ENCODE measurements at regions not wholly inside any gene's neighbourhood (a gene's known extent, or its start where the extent isn't known, plus 50 kb on each side); places are given as distances from the start of the nearest gene placed in this dataset.
A peak's percentile ranks its signal among the peaks of the same experiment; 100 is the strongest.
"Not testable (repeated sequence)": the region's sequence is repeated elsewhere in the genome, so short reads cannot be mapped to it uniquely, and the experiment has no call there.

DNA sequence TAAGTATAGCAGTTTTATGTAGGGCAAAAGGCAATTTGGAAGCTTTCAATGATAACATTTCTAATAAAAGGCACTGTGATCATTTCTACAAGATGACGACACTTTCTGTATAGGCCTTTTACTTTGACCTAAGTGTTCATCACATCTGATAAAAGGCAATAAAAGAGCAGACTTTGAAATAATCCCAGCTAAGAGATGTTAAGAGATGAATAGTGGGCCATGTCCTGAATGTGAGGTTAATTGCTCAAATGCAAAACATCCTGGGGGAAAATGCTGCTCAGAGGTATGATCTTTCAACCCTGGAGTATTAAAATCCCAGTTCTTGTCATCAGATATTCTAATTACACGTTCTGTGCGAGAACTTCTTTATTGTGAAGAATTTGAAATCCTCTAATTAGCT is 677.6 kb downstream of the SOCS6 start:
- DNase-seq = no peak

GRCh38 chr18:70961939-70962338 is 673.1 kb downstream of the SOCS6 start:
- DNase-seq = no peak

DNA sequence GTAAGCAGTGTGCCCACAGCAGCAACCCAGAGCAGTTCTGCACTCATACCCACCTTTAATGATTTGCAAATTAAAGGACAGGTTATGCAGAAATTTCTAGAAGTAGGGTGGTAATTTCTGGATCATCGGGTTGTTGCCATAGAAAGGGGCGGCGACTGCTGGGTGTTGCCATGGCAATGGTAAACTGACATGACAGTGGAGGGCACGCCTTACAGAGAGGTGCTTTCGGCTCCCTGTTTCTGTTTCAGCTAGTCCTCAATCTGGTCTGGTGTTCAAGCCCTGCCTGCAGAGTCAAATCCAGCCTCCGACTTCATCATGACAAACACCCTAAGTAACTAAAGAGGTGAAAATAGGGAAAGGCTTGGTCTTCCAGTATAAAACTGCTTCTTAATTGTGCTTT is 667.7 kb downstream of the SOCS6 start:
- DNase-seq = no peak

DNA sequence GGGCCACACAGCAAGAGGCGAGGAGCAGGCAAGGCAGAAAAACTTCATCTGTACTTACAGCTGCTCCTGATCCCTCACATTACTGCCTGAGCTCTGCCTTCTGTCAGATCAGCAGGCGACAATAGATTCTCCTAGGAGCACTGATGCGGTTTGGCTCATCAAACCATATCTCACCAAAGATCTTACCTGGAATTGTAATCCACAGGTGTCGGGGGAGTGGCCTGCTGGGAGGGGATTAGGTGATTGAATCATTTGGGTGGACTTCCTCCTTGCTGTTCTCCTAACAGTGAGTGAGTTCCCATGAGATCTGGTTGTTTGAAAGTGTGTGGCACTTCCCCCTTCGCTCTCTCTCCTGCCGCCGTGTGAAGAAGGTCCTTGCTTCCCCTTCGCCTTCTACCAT is 647.3 kb downstream of the SOCS6 start:
- no peak for DNase-seq

DNA sequence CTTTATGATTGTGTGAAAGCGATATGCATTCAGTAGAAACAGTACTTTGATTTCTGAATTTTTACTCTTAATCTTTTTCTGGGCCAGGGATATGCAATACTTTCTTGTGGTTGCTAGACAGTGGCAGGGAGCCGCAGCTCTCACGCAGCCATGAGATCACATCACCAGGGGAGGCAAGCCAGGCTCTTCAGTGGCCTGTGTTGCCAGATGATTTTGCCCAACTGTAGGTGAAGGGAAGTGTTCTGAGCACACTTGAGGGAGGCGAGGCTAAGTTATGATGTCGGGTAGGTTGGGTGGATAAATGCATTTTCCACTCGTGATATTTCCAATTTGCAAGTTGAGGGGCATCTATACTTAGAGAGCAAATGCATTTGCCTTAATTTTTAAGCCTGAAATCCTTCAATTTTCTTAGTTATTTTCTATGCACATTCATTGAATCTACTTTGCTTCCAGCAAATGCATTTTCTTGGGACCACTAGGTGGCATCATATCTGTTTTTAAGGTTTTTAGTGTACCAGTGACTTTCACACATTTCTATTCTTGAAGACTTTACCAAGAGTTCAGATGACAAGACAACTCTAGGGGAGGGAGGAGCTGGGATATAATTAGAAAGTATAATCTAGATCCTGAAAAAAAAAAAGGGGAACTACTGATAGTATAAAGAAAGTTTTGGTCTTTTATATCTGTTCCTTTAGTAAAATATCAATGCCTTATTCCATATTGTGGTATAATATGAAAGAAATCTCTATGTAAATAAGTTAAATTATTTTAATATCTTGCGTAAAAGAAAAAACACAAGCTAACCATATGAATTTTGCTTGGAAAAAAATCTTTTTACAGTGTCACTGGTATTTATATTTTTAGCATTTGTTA is 643.3 kb downstream of the SOCS6 start:
- no peak for DNase-seq

- no peak for DNase-seq
These were observed 632.1 kb downstream of the SOCS6 start for GRCh38 chr18:70920840-70921374.

GRCh38 chr18:70907673-70908072 is 618.8 kb downstream of the SOCS6 start:
- DNase-seq = no peak

GRCh38 chr18:70892381-70892780 is 603.5 kb downstream of the SOCS6 start:
- DNase-seq = no peak

- DNase-seq = no peak
These were observed 581.4 kb downstream of the SOCS6 start for GRCh38 chr18:70870292-70870691.

DNA sequence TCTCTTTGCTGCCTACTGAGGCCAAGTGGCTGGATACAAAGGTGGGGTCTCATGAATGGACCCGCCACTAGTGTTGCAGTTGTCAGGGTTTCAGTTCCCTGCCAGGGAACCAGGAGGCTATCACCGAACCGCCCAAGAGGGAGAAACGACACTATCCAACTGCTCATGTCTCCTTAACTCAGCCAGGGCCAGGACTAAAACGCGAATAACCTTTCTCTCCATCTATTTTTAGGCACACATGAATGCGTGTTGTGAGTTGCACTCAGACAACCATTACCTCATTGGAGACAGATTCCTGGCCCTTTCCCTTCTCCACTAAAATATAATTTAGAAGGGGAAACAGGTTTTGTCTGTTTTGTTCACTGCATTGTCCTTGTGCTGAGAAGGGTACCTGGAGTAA is 559.5 kb downstream of the SOCS6 start:
- no peak for DNase-seq

- DNase-seq = no peak
These were observed 551.8 kb downstream of the SOCS6 start for GRCh38 chr18:70840649-70841048.

DNA sequence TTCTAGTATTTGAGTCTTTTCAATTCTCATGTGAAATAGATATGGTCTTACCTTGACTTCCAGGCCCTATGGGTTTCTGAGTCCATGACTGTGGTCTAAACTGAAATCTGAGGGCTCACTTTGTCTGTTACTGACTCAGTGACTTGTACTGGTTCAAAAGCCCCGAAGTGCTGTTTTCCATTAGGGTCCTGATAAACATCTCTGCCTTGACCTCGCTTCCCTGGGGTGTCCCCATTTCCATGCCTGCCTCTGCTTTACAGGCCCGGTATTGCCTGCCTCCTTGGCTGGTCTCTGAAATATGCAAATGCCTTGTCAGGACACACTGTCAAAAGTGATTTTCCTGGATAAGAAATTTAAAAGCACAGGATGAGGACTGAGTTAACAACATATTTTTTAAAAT is 538.8 kb downstream of the SOCS6 start:
- DNase-seq = no peak

- no peak for DNase-seq
These were observed 537.7 kb downstream of the SOCS6 start for GRCh38 chr18:70826571-70826970.

- DNase-seq = no peak
These were observed 533.8 kb downstream of the SOCS6 start for GRCh38 chr18:70822691-70823090.

DNA sequence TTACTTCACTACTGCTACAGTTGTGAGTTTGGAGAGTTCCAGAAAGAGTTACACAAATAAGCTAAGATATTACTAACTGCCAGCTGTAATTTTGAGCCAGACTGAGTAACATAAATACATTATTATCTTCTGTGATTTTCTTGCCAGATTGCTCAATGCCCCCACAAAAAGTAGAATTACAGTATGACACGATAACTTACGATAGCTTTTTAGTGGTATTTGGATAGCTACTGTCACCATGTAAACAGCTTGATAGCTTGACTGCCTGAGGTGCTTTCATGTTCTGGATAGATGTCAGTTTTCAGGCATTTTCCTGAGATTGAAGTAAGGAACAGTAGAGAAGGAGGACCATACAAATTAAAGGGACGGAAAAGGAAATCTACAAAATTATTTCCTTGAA is 533.3 kb downstream of the SOCS6 start:
- DNase-seq = no peak

DNA sequence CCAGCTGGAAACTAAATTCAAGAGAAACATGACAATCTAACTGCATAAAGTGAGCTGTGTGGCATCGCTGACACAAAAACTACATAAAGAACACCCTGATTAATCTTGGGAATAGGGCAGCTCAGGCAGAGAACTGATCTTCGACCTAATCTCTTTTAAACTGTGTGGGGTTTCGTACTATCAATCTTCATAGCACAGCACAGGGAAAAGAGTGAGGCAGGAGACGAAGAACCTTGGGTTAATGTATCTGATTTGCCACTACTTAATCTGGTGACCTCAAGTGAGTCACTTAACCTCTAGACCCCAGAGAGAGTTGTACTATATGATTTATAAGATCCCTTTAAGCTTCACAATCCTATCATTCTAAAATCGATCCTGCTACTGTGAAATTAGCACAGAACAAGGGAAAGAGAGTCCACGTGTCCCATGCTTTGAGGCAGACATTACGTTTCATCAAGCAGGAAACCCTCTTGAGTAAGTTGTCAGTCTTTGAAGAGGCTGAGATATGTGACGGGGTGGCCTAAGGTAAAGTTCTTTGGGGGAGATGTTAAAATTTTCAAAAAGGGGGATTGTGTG is 519.7 kb downstream of the SOCS6 start:
- DNase-seq = no peak

DNA sequence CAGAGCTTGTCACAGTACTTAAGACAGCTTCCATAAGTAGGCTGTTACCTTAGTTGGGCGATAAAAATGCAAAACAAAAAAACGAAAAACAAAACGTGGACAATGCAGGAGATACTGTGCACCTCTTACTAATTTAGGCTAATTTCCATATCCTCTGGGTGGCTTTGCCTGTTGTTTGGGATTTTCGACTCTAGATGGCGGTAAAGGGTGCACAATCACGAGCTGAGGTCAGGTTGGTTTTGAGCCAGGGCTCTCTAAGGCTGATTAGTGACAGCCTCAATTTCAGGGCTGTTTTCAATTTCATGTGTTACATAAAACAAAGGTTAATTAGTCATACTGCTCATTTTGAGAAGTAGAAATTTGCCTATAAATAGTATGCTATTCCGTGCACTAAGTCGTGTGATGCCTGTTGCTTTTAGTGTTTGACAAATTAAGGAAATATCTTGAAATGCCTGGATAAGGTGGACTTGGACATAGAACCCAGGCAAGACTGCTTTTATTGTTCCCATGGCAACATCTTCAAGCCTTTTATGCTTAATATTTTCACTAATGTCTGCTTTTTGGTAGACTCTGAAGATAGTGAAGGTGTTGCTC is 493.1 kb downstream of the SOCS6 start:
- peak; percentile 27 for DNase-seq

- not testable (repeated sequence) for DNase-seq
These were observed 477.4 kb downstream of the SOCS6 start for GRCh38 chr18:70766254-70766653.

GRCh38 chr18:70762812-70763211 is 474.0 kb downstream of the SOCS6 start:
- DNase-seq = no peak

GRCh38 chr18:70758780-70759179 is 469.9 kb downstream of the SOCS6 start:
- DNase-seq = no peak

DNA sequence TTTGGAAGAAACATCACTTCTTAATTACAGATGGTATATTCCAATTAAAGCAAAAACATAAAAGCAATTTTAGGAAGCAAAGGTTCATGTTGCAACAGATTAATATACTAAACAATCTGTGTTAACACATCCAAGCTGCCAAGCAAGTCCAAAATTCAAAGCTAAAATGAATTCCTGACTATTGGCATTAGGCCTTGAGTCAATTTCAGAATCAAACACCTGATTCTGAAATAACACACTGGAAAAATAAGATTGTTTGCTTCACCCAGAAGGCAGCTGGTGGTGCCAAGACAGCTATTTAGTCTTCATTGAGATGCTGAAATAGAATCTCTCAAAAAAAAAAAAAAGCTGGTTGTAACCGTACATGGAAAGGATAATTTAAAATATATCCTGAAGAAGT is 465.6 kb downstream of the SOCS6 start:
- DNase-seq = no peak

DNA sequence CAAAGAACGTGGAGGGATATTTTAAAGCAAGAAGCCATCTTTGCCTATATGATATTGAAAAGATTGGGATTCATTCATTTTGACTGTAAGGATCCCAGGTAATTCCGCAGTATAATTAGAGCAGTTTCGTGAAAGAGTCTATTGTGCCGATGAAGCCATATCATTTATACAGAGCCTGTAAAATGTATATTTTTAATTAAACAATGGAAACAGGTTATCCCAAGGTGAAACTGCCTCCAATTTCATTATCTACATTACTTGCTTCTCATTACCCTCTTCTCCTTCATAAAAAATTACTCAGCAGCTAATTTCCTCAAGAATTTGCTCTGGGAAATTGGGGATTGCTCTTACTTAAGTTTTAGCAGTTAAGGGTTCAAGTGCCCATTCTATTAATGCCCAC is 444.1 kb downstream of the SOCS6 start:
- no peak for DNase-seq

DNA sequence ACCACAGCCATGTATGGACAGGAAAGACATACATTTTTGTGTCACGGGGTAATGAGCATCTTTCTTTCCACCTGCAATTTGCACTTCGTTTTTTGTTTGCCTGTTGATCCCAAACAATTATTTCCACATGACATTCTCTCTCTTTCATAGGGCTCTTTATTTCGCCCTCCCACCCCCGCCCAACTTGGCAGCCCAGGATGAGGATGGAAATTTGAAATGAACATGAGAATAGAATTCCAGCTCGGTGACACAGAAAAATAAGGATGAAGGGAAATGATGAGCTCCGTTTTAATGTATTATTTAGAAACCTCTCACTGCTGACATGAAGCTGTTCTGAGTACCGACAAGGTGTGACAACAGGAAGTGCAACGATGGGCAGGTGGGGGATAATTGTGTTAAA is 443.3 kb downstream of the SOCS6 start:
- DNase-seq = no peak

DNA sequence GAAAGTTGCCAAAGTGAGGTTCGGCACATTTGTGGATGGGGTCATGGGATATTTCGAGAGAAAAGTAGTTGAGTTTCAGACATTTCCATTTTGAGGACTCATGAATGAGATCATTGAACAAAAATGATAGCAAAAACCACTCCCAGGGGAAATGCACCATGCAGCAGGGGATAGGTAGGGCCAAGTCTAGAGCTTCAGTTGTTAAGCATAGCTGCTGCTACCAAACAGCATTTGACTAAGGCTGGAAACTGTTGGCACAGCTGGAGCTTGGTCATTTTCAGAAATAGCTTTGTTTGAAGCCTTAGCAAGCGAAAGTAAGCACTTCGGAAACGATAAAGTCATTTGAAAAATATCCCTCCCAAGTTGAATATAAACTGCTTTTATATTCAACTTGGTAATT is 431.8 kb downstream of the SOCS6 start:
- no peak for DNase-seq

Measured in CD4-positive, alpha-beta T cell treated with Interferon gamma for 1 hour (primary cell).